ENCODE measurements at regions not wholly inside any gene's neighbourhood (a gene's known extent, or its start where the extent isn't known, plus 50 kb on each side); places are given as distances from the start of the nearest gene placed in this dataset.

DNA sequence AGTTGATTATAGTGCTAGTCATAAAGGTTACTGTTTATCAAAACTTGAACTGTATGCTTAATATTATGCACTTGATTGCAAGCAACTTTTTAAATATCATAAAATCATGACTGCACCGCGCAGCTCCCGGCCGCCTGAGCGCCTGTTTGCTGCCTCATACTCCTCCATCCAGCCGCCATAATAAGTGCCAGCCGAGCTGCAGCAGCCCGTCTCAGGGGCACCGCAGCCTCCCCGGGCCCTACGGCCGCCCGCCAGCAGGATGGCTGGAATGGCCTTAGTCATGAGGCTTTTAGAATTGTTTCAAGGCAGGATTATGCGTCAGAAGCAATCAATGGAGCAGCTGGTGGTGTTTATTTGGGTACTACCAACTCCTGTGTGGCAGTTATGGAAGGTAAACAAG, 337.2 kb downstream of the PAX3 start:
- TF ChIP-seq, protein P1, sequence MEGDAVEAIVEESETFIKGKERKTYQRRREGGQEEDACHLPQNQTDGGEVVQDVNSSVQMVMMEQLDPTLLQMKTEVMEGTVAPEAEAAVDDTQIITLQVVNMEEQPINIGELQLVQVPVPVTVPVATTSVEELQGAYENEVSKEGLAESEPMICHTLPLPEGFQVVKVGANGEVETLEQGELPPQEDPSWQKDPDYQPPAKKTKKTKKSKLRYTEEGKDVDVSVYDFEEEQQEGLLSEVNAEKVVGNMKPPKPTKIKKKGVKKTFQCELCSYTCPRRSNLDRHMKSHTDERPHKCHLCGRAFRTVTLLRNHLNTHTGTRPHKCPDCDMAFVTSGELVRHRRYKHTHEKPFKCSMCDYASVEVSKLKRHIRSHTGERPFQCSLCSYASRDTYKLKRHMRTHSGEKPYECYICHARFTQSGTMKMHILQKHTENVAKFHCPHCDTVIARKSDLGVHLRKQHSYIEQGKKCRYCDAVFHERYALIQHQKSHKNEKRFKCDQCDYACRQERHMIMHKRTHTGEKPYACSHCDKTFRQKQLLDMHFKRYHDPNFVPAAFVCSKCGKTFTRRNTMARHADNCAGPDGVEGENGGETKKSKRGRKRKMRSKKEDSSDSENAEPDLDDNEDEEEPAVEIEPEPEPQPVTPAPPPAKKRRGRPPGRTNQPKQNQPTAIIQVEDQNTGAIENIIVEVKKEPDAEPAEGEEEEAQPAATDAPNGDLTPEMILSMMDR (IDR thresholded peaks at IDR 0.05; ENCODE audit: low read length), result no peak
- TF ChIP-seq EZH2 (IDR thresholded peaks at IDR 0.05; ENCODE audit: borderline replicate concordance, low read length), result no peak
